HG02970 (cell line): ENCODE measurements at regions not wholly inside any gene's neighbourhood (a gene's known extent, or its start where the extent isn't known, plus 50 kb on each side); places are given as distances from the start of the nearest gene placed in this dataset.

ENCODE experiments used
- ATAC-seq: cut with Tn5 transposase; IDR thresholded peaks from one replicate; pipeline ENCODE4 v1.9.1; 2021; ENCODE audit warnings: mild to moderate bottlenecking, moderate library complexity, moderate number of reproducible peaks; ENCODE audit not compliant: unreplicated experiment, low FRiP score

- ATAC-seq = no peak
Measured at GRCh38 chr4:85243857-85244256, 231.1 kb upstream of the ARHGAP24 start.

- ATAC-seq = no peak
Measured at GRCh38 chr4:85244638-85245037, 230.3 kb upstream of the ARHGAP24 start.

DNA sequence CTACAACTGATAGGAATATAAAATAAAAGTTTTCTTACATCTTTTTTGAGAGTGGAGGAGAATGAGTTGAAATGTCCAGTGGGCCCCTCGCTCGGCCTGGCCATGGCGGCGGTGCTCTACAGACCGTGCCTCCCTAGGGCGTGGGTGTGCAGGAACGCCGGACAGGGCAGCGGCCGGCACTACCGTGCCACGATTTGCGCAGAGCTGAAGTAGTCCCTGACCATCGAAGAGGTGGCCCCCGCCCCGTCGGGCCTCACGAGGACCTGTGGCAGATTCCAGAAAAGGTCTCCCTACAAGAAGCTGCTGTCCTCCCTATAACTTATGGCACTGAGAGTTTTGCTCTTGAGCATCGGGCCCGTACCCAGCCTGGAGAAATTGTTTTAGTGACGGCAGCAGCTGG is 228.9 kb upstream of the ARHGAP24 start:
- ATAC-seq = no peak

DNA sequence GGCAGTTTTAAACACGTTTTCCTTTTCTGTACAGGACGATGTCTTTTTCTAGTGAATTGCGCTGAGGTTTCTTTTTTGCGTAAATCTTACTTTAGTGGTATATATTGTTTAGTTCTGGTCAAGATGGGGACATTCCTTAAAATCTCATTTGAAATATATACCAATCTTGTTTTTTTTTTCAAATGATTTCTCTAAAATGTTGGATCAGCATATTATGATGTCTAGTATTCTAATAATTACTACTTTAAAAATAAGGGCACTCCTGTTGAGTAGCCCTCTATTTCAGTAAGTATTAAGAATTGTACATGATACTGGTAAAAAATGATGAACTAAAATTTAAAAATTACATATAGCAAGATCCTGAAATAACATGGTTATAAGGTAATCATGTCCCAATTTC is 224.1 kb upstream of the ARHGAP24 start:
- no peak for ATAC-seq

GRCh38 chr4:85257817-85258370 is 217.1 kb upstream of the ARHGAP24 start:
- no peak for ATAC-seq

- no peak for ATAC-seq
Measured at GRCh38 chr4:85260064-85260463, 214.9 kb upstream of the ARHGAP24 start.

GRCh38 chr4:85265234-85265633 is 209.7 kb upstream of the ARHGAP24 start:
- no peak for ATAC-seq

DNA sequence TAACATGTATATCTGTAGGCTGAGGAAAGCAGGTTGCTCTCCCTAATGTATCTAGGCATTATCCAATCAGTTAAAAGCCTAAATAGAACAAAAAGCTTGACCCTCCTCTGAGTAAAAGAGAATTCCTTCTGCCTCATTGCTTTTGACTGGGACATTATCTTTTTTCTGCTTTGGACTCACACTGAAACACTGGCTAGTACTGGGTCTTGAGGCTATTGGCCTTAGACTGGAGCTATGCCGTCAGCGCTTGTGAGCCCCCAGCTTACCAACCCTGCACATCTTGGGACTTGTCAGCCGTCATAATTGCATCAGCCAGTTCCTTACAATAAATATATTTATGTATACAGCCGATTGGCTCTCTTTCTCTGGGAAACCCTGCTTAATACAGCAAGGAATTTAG is 206.8 kb upstream of the ARHGAP24 start:
- ATAC-seq = no peak

DNA sequence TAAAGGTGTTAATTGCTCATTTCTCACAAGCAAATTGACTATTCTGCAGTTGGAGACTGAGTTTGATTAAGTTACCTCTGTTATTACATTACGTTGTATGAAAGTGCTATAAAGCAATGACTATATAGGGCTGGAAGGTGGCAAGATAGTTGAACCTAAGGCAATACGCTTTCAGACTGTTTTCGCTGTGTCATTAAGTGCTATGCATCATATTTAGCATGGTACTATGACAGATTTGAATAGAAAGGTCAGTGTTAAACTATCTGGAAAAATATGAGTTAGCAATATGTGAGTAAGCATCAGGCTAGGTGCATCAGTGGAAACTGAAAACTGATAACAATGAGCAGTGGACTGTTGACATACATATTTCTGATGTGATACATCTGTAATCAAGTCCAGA is 206.0 kb upstream of the ARHGAP24 start:
- no peak for ATAC-seq

- ATAC-seq = no peak
Measured at GRCh38 chr4:85274955-85275354, 200.0 kb upstream of the ARHGAP24 start.

DNA sequence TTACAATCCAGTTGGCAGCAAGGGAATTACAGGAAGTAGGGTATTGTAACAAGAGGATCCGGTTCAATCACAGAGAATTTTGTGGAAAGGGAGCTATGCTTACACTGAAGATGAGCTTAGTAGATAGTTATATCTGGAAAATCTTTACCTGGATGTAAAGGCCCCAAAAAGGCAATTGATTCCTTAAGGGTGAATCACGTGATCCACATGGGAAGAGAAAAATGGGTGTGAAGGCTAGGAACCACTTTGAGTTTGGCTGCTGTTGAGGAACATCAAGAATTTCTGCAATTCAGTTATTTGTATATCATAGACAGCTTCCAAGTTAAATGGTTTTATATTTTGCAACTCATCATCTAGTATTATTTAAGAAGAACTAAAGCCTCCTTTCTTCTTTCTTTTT is 194.0 kb upstream of the ARHGAP24 start:
- no peak for ATAC-seq

- no peak for ATAC-seq
Measured at GRCh38 chr4:85291226-85291625, 183.7 kb upstream of the ARHGAP24 start.

DNA sequence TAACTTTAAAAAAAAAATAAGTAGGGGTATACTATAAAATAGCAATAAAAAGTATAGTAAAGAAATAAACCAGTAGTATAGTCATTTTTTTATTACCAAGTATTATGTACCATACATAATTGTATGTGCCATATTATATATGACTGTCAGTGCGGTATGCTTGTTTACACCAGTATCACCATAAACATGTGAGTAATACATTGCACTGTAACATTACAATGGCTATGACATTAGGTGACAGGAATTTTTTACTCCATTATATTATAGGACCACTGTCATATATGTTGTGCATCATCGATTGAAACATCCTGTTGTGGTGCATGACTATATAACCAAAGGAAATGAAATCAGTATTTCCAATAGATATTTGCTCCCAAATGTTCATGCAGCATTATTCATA is 176.9 kb upstream of the ARHGAP24 start:
- no peak for ATAC-seq

GRCh38 chr4:85302193-85302736 is 172.7 kb upstream of the ARHGAP24 start:
- ATAC-seq = no peak

DNA sequence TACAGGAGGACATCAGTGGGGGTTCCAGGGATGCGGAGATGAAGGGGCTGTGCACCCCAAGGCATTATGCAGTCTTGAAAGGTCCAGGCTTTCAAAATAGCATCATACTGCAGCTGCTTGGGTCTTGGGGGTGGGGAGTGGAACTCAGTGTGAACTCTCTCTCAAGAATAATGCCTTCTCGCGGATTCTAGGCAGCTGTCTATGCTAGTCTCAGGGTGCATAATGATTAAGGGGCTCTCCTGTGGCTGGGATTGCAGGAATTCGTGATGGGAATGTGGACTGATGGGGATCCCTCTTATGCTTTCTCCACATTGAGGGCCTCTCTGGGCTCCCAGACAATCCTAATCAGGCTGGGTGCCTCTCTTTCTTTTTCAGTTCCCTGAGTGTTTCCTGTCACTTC is 172.2 kb upstream of the ARHGAP24 start:
- ATAC-seq = no peak

GRCh38 chr4:85318415-85318814 is 156.5 kb upstream of the ARHGAP24 start:
- ATAC-seq = no peak

GRCh38 chr4:85358831-85359230 is 116.1 kb upstream of the ARHGAP24 start:
- ATAC-seq = no peak

DNA sequence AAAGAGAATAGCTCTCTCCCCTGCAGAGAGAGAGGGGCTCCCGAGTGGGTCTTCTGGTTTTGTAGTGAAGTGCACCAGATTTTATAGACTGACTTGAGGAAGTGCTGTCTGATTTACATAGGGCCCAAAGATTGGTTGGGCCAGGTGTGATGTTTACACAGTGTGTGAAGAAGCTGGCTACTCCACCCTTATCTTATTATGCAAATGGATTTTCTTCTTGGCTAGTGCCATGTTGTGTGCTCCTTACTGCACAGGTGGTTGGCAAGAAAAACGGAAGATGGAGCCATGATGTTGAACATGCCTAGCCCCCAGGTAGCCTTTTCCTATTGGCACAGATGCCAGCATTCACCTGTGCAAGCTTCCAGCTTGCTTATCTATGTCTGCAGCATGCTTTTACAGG is 112.4 kb upstream of the ARHGAP24 start:
- no peak for ATAC-seq

- ATAC-seq = no peak
Measured at GRCh38 chr4:85367815-85368214, 107.1 kb upstream of the ARHGAP24 start.

GRCh38 chr4:85368240-85368639 is 106.7 kb upstream of the ARHGAP24 start:
- ATAC-seq = no peak

DNA sequence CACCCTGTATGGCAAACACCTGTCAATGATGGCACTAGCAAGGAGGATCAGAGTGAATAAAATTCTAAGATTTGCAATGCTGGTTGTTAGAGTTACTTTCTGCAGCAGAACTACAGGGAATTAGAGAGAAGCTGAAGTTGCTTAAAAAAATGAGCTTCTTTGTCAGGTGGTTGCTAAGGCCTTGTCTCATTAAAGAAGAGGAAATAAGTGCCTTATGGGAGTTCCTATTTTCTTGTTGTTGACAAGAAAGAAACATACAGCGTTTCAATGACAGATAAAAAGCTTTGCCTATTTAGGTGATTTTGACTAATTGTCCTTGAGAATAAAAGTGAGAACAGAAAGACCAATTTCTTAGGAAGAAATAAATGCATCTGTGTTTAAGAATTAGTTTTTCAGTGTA is 106.0 kb upstream of the ARHGAP24 start:
- ATAC-seq = no peak

DNA sequence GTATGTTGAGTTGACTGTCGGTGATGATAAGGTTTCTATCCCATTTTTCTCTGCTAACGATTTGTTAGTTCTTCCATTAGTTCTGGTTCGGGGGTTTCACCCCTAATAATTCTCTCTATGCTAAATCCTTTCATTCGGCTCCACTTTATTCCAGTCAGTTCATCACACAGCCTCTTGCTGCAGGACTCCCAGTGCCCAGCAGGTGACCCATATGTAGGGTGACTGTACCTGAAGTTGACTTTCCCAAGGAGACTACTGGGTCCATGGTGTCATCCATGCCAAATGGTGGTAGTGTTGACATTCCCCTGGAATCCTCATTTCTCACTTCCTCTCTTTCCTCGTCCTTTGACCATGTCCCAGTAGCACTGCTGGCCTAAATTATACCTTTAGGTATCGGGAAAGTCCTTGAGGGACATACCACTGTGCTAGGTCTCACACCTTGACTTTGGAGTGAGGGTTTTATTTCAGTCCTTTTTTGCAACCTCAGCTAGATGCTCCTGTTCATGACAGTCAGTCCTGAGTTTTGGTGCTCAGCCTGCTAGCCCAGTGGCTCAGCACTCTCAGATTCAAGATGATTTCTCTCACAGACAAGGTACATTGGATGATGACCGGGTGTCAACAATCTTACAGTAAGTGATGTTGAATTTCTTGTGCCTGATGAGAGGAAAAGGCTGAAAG is 105.1 kb upstream of the ARHGAP24 start:
- ATAC-seq = no peak
